ENCODE measurements at regions not wholly inside any gene's neighbourhood (a gene's known extent, or its start where the extent isn't known, plus 50 kb on each side); places are given as distances from the start of the nearest gene placed in this dataset.

- peaks cover 0 to 13% (median 0%) of the 10 kb centered on the region in 7 donors for H3K27me3 ChIP-seq (replicated peaks in 1 of 7)
- no peaks in the 10 kb centered on the region for H3K4me1 ChIP-seq
- H3K36me3 ChIP-seq, result no peaks in the 10 kb centered on the region
- 49 to 64% (median 51%) methylated on average over 12 of the region's 12 CpGs for WGBS, 5 donors
- no peak overlapping the region for H3K27ac ChIP-seq
- no peak overlapping the region for H3K4me3 ChIP-seq
- DNase-seq, result no peak
- no peak for TF ChIP-seq POLR2AphosphoS5 (IDR thresholded peaks at IDR 0.05)
- TF ChIP-seq CTCF (IDR thresholded peaks at IDR 0.05 in 8 of 11, conservative IDR thresholded peaks at IDR 0.05 in 3 of 11), result no peak
- TF ChIP-seq POLR2A (IDR thresholded peaks at IDR 0.05), result no peak
- intact Hi-C loops (cut with DNase I; ENCODE audit: low total_unique reads), result no loop called here
- H3K9me3 ChIP-seq, result peaks cover 0 to 25% (median 10%) of the 10 kb centered on the region in 8 donors
Measured at GRCh38 chr11:133654630-133655212, 122.4 kb upstream of the OPCML start.

DNA sequence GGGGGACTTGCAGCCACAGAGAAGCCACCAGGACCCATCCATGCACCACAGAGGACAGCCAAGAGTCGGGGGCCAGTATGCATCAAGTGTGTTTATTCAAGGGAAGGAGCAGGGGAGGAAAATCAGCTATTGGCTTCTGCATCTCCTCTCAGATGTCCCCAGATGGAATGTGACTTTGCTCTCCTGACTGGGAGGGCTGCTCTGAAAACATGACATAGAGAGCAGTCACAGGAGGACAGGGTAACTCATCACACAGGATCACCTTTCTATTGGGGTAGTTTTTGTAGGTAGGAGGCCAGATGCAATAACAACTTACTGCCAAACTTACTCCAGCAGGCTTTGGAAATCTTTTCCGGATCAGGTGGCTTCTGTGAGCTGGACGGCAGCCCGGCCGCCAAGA lies 121.0 kb upstream of the OPCML start:
- WGBS, 5 donors, result 67 to 82% (median 72%) methylated on average over 5 of the region's 5 CpGs
- TF ChIP-seq POLR2AphosphoS5 (IDR thresholded peaks at IDR 0.05) (no peak), POLR2A (IDR thresholded peaks at IDR 0.05) (no peak), CTCF (IDR thresholded peaks at IDR 0.05 in 8 of 11, conservative IDR thresholded peaks at IDR 0.05 in 3 of 11) (no peak)

GRCh38 chr11:133650082-133650481 lies 117.8 kb upstream of the OPCML start:
- no peak overlapping the region for H3K27ac ChIP-seq
- no peak overlapping the region for H3K4me3 ChIP-seq
- no peak for TF ChIP-seq POLR2AphosphoS5 (IDR thresholded peaks at IDR 0.05)
- TF ChIP-seq CTCF (IDR thresholded peaks at IDR 0.05 in 8 of 11, conservative IDR thresholded peaks at IDR 0.05 in 3 of 11), result no peak
- TF ChIP-seq POLR2A (IDR thresholded peaks at IDR 0.05), result no peak
- H3K36me3 ChIP-seq, result no peaks in the 10 kb centered on the region
- no peak for DNase-seq
- intact Hi-C loops (cut with DNase I; ENCODE audit: low total_unique reads), result no loop called here
- no peaks in the 10 kb centered on the region for H3K9me3 ChIP-seq
- 56 to 75% (median 59%) methylated on average over 1 to 4 of the region's 4 CpGs for WGBS, 5 donors
- no peaks in the 10 kb centered on the region for H3K4me1 ChIP-seq
- no peaks in the 10 kb centered on the region for H3K27me3 ChIP-seq (replicated peaks in 1 of 7)

More for the DNA sequence above, 121.0 kb upstream of the OPCML start:
- no peak overlapping the region for H3K27ac ChIP-seq
- no peak overlapping the region for H3K4me3 ChIP-seq
- no peaks in the 10 kb centered on the region for H3K4me1 ChIP-seq
- intact Hi-C loops (cut with DNase I; ENCODE audit: low total_unique reads), result no loop called here
- H3K9me3 ChIP-seq, result peaks cover 0 to 19% (median 10%) of the 10 kb centered on the region in 8 donors
- no peaks in the 10 kb centered on the region for H3K36me3 ChIP-seq
- DNase-seq, result no peak
- H3K27me3 ChIP-seq (replicated peaks in 1 of 7), result peaks cover 0 to 13% (median 0%) of the 10 kb centered on the region in 7 donors

- 89 to 95% (median 92%) methylated on average over 16 of the region's 16 CpGs for WGBS, 5 donors
- Histone ChIP-seq H3K9me3 (no peaks in the 10 kb centered on the region), H3K4me3 (no peak overlapping the region), H3K4me1 (no peaks in the 10 kb centered on the region), H3K27ac (no peak overlapping the region), H3K27me3 (replicated peaks in 1 of 7) (no peaks in the 10 kb centered on the region), H3K36me3 (no peaks in the 10 kb centered on the region)
- no peak for DNase-seq
- intact Hi-C loops (cut with DNase I; ENCODE audit: low total_unique reads), result no loop called here
- TF ChIP-seq CTCF (IDR thresholded peaks at IDR 0.05 in 8 of 11, conservative IDR thresholded peaks at IDR 0.05 in 3 of 11), result no peak
- TF ChIP-seq POLR2AphosphoS5 (IDR thresholded peaks at IDR 0.05), result no peak
- TF ChIP-seq POLR2A (IDR thresholded peaks at IDR 0.05), result no peak
Measured at GRCh38 chr11:133649040-133649439, 116.7 kb upstream of the OPCML start.
